MG63 (cell line): ENCODE measurements at regions not wholly inside any gene's neighbourhood (a gene's known extent, or its start where the extent isn't known, plus 50 kb on each side); places are given as distances from the start of the nearest gene placed in this dataset.
A peak's percentile ranks its signal among the peaks of the same experiment; 100 is the strongest.

Experiments used
- DNase-seq: peaks from one replicate; pipeline ENCODE4 v3.0.0-alpha.2; 2020
- H3K27me3 ChIP-seq: fragments of 250-450 bp; sonication (Bioruptor Pico); 2 replicates; pipeline ENCODE4 v1.5.1; 2020; ENCODE audit warnings: mild to moderate bottlenecking, moderate library complexity
- H3K36me3 ChIP-seq: fragments of 250-450 bp; sonication (Bioruptor Pico); 2 replicates; pipeline ENCODE4 v1.5.1; 2020; ENCODE audit warnings: mild to moderate bottlenecking, moderate library complexity
- H3K4me3 ChIP-seq: fragments of 250-450 bp; sonication (Bioruptor Pico); 2 replicates; pipeline ENCODE4 v1.5.1; 2020; ENCODE audit warnings: mild to moderate bottlenecking, moderate library complexity
- H3K9me3 ChIP-seq: fragments of 250-450 bp; sonication (Bioruptor Pico); 2 replicates; pipeline ENCODE4 v1.5.1; 2020; ENCODE audit warnings: mild to moderate bottlenecking, moderate library complexity

GRCh38 chr4:43754566-43754965 lies 694.0 kb downstream of the KCTD8 start:
- Histone ChIP-seq H3K9me3 (no peaks in the 10 kb centered on the region), H3K27me3 (no peaks in the 10 kb centered on the region), H3K4me3 (no peak overlapping the region), H3K36me3 (no peaks in the 10 kb centered on the region)
- DNase-seq, result no peak

- no peak overlapping the region for H3K4me3 ChIP-seq
- no peak for DNase-seq
- no peaks in the 10 kb centered on the region for H3K9me3 ChIP-seq
- H3K27me3 ChIP-seq, result no peaks in the 10 kb centered on the region
- H3K36me3 ChIP-seq, result no peaks in the 10 kb centered on the region
These were observed 691.5 kb downstream of the KCTD8 start for GRCh38 chr4:43757147-43757546.

GRCh38 chr4:43758836-43759235 lies 689.8 kb downstream of the KCTD8 start:
- no peaks in the 10 kb centered on the region for H3K27me3 ChIP-seq
- no peak for DNase-seq
- no peaks in the 10 kb centered on the region for H3K36me3 ChIP-seq
- no peaks in the 10 kb centered on the region for H3K9me3 ChIP-seq
- no peak overlapping the region for H3K4me3 ChIP-seq

- H3K4me3 ChIP-seq, result no peak overlapping the region
- peak; percentile 78 for DNase-seq
- no peaks in the 10 kb centered on the region for H3K27me3 ChIP-seq
These were observed 685.5 kb downstream of the KCTD8 start for GRCh38 chr4:43763029-43763610.

GRCh38 chr4:43765514-43765913 lies 683.1 kb downstream of the KCTD8 start:
- Histone ChIP-seq H3K36me3 (no peaks in the 10 kb centered on the region), H3K27me3 (no peaks in the 10 kb centered on the region), H3K9me3 (no peaks in the 10 kb centered on the region), H3K4me3 (no peak overlapping the region)
- DNase-seq, result no peak

More at GRCh38 chr4:43763029-43763610, 685.5 kb downstream of the KCTD8 start:
- no peaks in the 10 kb centered on the region for H3K9me3 ChIP-seq
- H3K36me3 ChIP-seq, result no peaks in the 10 kb centered on the region

GRCh38 chr4:43766648-43767047 lies 682.0 kb downstream of the KCTD8 start:
- no peak for DNase-seq
- H3K36me3 ChIP-seq, result no peaks in the 10 kb centered on the region
- no peaks in the 10 kb centered on the region for H3K9me3 ChIP-seq
- no peak overlapping the region for H3K4me3 ChIP-seq
- no peaks in the 10 kb centered on the region for H3K27me3 ChIP-seq

GRCh38 chr4:43776371-43776770 lies 672.2 kb downstream of the KCTD8 start:
- DNase-seq, result no peak

GRCh38 chr4:43778187-43778915 lies 670.3 kb downstream of the KCTD8 start:
- H3K36me3 ChIP-seq, result no peaks in the 10 kb centered on the region
- no peak for DNase-seq
- no peak overlapping the region for H3K4me3 ChIP-seq
- no peaks in the 10 kb centered on the region for H3K9me3 ChIP-seq
- no peaks in the 10 kb centered on the region for H3K27me3 ChIP-seq

More at GRCh38 chr4:43776371-43776770, 672.2 kb downstream of the KCTD8 start:
- Histone ChIP-seq H3K9me3 (no peaks in the 10 kb centered on the region), H3K4me3 (no peak overlapping the region), H3K27me3 (no peaks in the 10 kb centered on the region), H3K36me3 (no peaks in the 10 kb centered on the region)

- no peaks in the 10 kb centered on the region for H3K27me3 ChIP-seq
- H3K36me3 ChIP-seq, result no peaks in the 10 kb centered on the region
- no peaks in the 10 kb centered on the region for H3K9me3 ChIP-seq
- DNase-seq, result no peak
- no peak overlapping the region for H3K4me3 ChIP-seq
These were observed 667.5 kb downstream of the KCTD8 start for GRCh38 chr4:43781125-43781524.

- no peaks in the 10 kb centered on the region for H3K36me3 ChIP-seq
- no peak overlapping the region for H3K4me3 ChIP-seq
- H3K9me3 ChIP-seq, result no peaks in the 10 kb centered on the region
- DNase-seq, result no peak
- H3K27me3 ChIP-seq, result no peaks in the 10 kb centered on the region
These were observed 666.2 kb downstream of the KCTD8 start for GRCh38 chr4:43782391-43782790.

GRCh38 chr4:43816116-43816515 lies 632.5 kb downstream of the KCTD8 start:
- H3K36me3 ChIP-seq, result no peaks in the 10 kb centered on the region
- H3K27me3 ChIP-seq, result no peaks in the 10 kb centered on the region
- DNase-seq, result no peak
- H3K9me3 ChIP-seq, result no peaks in the 10 kb centered on the region
- no peak overlapping the region for H3K4me3 ChIP-seq

- H3K36me3 ChIP-seq, result no peaks in the 10 kb centered on the region
- H3K27me3 ChIP-seq, result no peaks in the 10 kb centered on the region
- H3K4me3 ChIP-seq, result no peak overlapping the region
- peaks cover 8% of the 10 kb centered on the region; the same call in 1 of the 2 replicates for H3K9me3 ChIP-seq
- DNase-seq, result no peak
These were observed 626.0 kb downstream of the KCTD8 start for GRCh38 chr4:43822621-43823020.

- DNase-seq, result no peak
- Histone ChIP-seq H3K4me3 (no peak overlapping the region), H3K27me3 (no peaks in the 10 kb centered on the region), H3K9me3 (no peaks in the 10 kb centered on the region), H3K36me3 (no peaks in the 10 kb centered on the region)
These were observed 612.7 kb downstream of the KCTD8 start for GRCh38 chr4:43835869-43836268.

- no peaks in the 10 kb centered on the region for H3K36me3 ChIP-seq
- H3K4me3 ChIP-seq, result no peak overlapping the region
- H3K9me3 ChIP-seq, result no peaks in the 10 kb centered on the region
- no peak for DNase-seq
- no peaks in the 10 kb centered on the region for H3K27me3 ChIP-seq
These were observed 611.4 kb downstream of the KCTD8 start for GRCh38 chr4:43837171-43837570.

- no peaks in the 10 kb centered on the region for H3K36me3 ChIP-seq
- no peaks in the 10 kb centered on the region for H3K9me3 ChIP-seq
- H3K4me3 ChIP-seq, result no peak overlapping the region
- no peak for DNase-seq
- H3K27me3 ChIP-seq, result no peaks in the 10 kb centered on the region
These were observed 611.0 kb downstream of the KCTD8 start for GRCh38 chr4:43837604-43838003.

GRCh38 chr4:43842594-43842993 lies 606.0 kb downstream of the KCTD8 start:
- no peaks in the 10 kb centered on the region for H3K27me3 ChIP-seq
- H3K9me3 ChIP-seq, result no peaks in the 10 kb centered on the region
- no peak for DNase-seq
- H3K4me3 ChIP-seq, result no peak overlapping the region
- no peaks in the 10 kb centered on the region for H3K36me3 ChIP-seq

GRCh38 chr4:43843501-43843900 lies 605.1 kb downstream of the KCTD8 start:
- Histone ChIP-seq H3K4me3 (no peak overlapping the region), H3K9me3 (no peaks in the 10 kb centered on the region), H3K27me3 (no peaks in the 10 kb centered on the region), H3K36me3 (no peaks in the 10 kb centered on the region)
- DNase-seq, result peak; percentile 22

- Histone ChIP-seq H3K9me3 (no peaks in the 10 kb centered on the region), H3K4me3 (no peak overlapping the region), H3K36me3 (no peaks in the 10 kb centered on the region), H3K27me3 (no peaks in the 10 kb centered on the region)
- no peak for DNase-seq
These were observed 602.5 kb downstream of the KCTD8 start for GRCh38 chr4:43846111-43846587.
